Glutamatergic neuron (in vitro differentiated cells): ENCODE measurements at regions not wholly inside any gene's neighbourhood (a gene's known extent, or its start where the extent isn't known, plus 50 kb on each side); places are given as distances from the start of the nearest gene placed in this dataset.

Experiments used
- DNase-seq: peaks from one replicate; pipeline ENCODE4 v3.0.0; 2022
- H3K27ac Mint-ChIP-seq: one replicate; pipeline ENCODE4 v1.8.0; 2020; ENCODE audit warnings: mild to moderate bottlenecking, mixed read lengths, inconsistent platforms; ENCODE audit not compliant: unreplicated experiment
- H3K27me3 Mint-ChIP-seq: one replicate; pipeline ENCODE4 v1.8.0; 2020; ENCODE audit warnings: mild to moderate bottlenecking, moderate library complexity, mixed read lengths, inconsistent platforms; ENCODE audit not compliant: unreplicated experiment
- H3K36me3 Mint-ChIP-seq: one replicate; pipeline ENCODE4 v1.8.0; 2020; ENCODE audit warnings: mild to moderate bottlenecking, mixed read lengths, inconsistent platforms; ENCODE audit not compliant: unreplicated experiment
- H3K4me1 Mint-ChIP-seq: one replicate; pipeline ENCODE4 v1.8.0; 2020; ENCODE audit warnings: mild to moderate bottlenecking, low read depth, mixed read lengths, inconsistent platforms; ENCODE audit not compliant: unreplicated experiment
- H3K4me3 Mint-ChIP-seq: one replicate; pipeline ENCODE4 v1.8.0; 2020; ENCODE audit warnings: mild to moderate bottlenecking, mixed read lengths, inconsistent platforms; ENCODE audit not compliant: unreplicated experiment
- H3K9me3 Mint-ChIP-seq: one replicate; pipeline ENCODE4 v1.8.0; 2020; ENCODE audit warnings: mild to moderate bottlenecking, moderate library complexity, mixed read lengths, inconsistent platforms; ENCODE audit not compliant: unreplicated experiment
- CTCF ChIP-seq: fragments of 200-600 bp; sonication (generic); IDR thresholded peaks from one replicate; pipeline ENCODE4 v1.5.0; 2021; ENCODE audit not compliant: partially characterized antibody, unreplicated experiment

- Mint-ChIP-seq H3K36me3 (no peaks in the 10 kb centered on the region), H3K4me3 (no peak overlapping the region), H3K27me3 (no peaks in the 10 kb centered on the region), H3K9me3 (no peaks in the 10 kb centered on the region), H3K27ac (no peak overlapping the region), H3K4me1 (no peaks in the 10 kb centered on the region)
- TF ChIP-seq CTCF, result no peak
- no peak for DNase-seq
Measured at GRCh38 chr6:74579047-74579446, 626.8 kb downstream of the COL12A1 start.

DNA sequence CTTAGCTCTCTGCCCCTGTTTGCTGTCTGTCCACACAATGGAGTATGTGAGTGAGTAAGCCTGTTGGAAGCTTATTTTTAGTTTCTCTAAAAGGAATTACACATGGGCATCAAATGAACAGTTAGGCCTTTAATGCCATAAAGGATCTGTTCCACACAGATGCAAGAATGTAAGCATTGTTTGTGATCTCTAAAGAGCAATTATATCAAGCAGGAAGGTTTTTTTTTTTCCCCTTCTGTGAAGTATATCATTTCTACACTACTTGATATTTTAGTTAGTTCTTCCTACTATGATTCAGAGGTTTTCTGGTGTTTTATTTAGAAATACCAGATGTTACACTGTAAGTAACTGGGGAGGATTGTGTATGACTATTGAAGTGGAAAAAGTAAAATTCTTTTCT is 627.5 kb downstream of the COL12A1 start:
- TF ChIP-seq CTCF, result no peak
- H3K4me1 Mint-ChIP-seq, result no peaks in the 10 kb centered on the region
- no peak overlapping the region for H3K27ac Mint-ChIP-seq
- no peak for DNase-seq
- no peaks in the 10 kb centered on the region for H3K27me3 Mint-ChIP-seq
- no peaks in the 10 kb centered on the region for H3K9me3 Mint-ChIP-seq
- H3K36me3 Mint-ChIP-seq, result no peaks in the 10 kb centered on the region
- H3K4me3 Mint-ChIP-seq, result no peak overlapping the region

GRCh38 chr6:74577619-74578018 is 628.2 kb downstream of the COL12A1 start:
- no peak overlapping the region for H3K27ac Mint-ChIP-seq
- no peak for DNase-seq
- no peak for TF ChIP-seq CTCF
- H3K4me3 Mint-ChIP-seq, result no peak overlapping the region
- H3K4me1 Mint-ChIP-seq, result no peaks in the 10 kb centered on the region
- H3K27me3 Mint-ChIP-seq, result no peaks in the 10 kb centered on the region
- no peaks in the 10 kb centered on the region for H3K36me3 Mint-ChIP-seq
- no peaks in the 10 kb centered on the region for H3K9me3 Mint-ChIP-seq

- DNase-seq, result no peak
Measured at GRCh38 chr6:74574794-74575193, 631.1 kb downstream of the COL12A1 start.

DNA sequence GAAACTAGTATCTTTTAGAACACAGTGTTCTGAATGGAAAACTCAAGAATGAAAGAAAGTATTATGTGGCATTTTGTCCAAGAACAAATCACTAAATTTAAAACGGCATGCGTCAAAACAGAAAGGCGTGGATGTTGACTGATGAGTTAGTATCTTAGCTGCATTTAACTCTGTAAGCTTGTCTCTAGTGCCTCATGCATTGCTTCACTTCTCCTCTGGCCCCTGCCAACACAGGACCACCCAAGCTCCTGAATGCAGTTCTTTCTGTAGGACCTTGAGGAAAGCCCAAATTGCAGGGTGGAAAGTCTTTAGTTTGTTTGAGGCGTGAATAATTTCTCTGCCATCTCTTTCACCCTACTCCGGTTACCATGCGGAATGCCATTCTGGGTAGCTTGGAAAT is 632.2 kb downstream of the COL12A1 start:
- no peak for TF ChIP-seq CTCF
- no peak overlapping the region for H3K27ac Mint-ChIP-seq
- H3K4me1 Mint-ChIP-seq, result no peaks in the 10 kb centered on the region
- no peaks in the 10 kb centered on the region for H3K27me3 Mint-ChIP-seq
- no peak for DNase-seq
- H3K4me3 Mint-ChIP-seq, result no peak overlapping the region
- H3K9me3 Mint-ChIP-seq, result no peaks in the 10 kb centered on the region
- no peaks in the 10 kb centered on the region for H3K36me3 Mint-ChIP-seq

More at GRCh38 chr6:74574794-74575193, 631.1 kb downstream of the COL12A1 start:
- no peak overlapping the region for H3K27ac Mint-ChIP-seq
- no peaks in the 10 kb centered on the region for H3K9me3 Mint-ChIP-seq
- H3K4me1 Mint-ChIP-seq, result no peaks in the 10 kb centered on the region
- no peak overlapping the region for H3K4me3 Mint-ChIP-seq
- H3K27me3 Mint-ChIP-seq, result no peaks in the 10 kb centered on the region
- no peaks in the 10 kb centered on the region for H3K36me3 Mint-ChIP-seq
- TF ChIP-seq CTCF, result peak; percentile 77
